Heart left ventricle (tissue), 13 donors: ENCODE measurements at regions not wholly inside any gene's neighbourhood (a gene's known extent, or its start where the extent isn't known, plus 50 kb on each side); places are given as distances from the start of the nearest gene placed in this dataset.

Experiments used
- CTCF ChIP-seq, 12 donors: fragments of 200-600 bp; sonication (generic) in 4 of 12; IDR thresholded peaks; one replicate each; pipeline versions ENCODE4 v1.5.0 to v1.8.0; 2018 to 2022; ENCODE audit warnings: antibody characterized with exemption in 12 of 12, mild to moderate bottlenecking in 5 of 12
- POLR2A ChIP-seq, 2 donors: fragments of 450-650 bp; IDR thresholded peaks; one replicate each; pipeline ENCODE4 v1.6.1; 2017; ENCODE audit warnings: antibody characterized with exemption in 2 of 2, mild to moderate bottlenecking in 2 of 2, moderate library complexity in 2 of 2
- donor health status: ischemic (EF 13 %, LVEDD 7.1; RV severe dilation, severe dysfunction).
- donor health status: DM: no; HTN: yes; CAD: no.
- donor health status: DM: no; HTN: no; CAD: no.
- donor health status: ischemic (EF 25% LVEDD 6.9; RV normal size, moderate dysfunction).
- donor health status: ischemic (EF 25% LVEDD 5.7; RV mildly dilated, moderate dysfunction).
- donor health status: ischemic (EF 35%, LVEDD 5.7; RV mildly dilated, moderate dysfunction).
- donor health status: nonischemic (EF 11% LVEDD 7.7; RV severe dilation, severe dysfunction).
- donor health status: DM: yes; HTN: yes; CAD: no.
- donor health status: PGD.
- donor health status: ischemic (EF 29% LVEDD 5.4; RV normal size, mild dysfunction).
- donor health status: nonischemic (EF 23%, LVEDD 6.1; RV moderate dilation, normal function).

GRCh38 chr1:178625695-178626094 is 99.3 kb upstream of the RALGPS2 start:
- TF ChIP-seq CTCF (IDR thresholded peaks at IDR 0.05) (no peak), POLR2A (IDR thresholded peaks at IDR 0.05) (no peak)
